Activated CD4-positive, alpha-beta T cell treated with anti-CD3 and anti-CD28 coated beads for 1 hour (primary cell): ENCODE measurements at regions not wholly inside any gene's neighbourhood (a gene's known extent, or its start where the extent isn't known, plus 50 kb on each side); places are given as distances from the start of the nearest gene placed in this dataset.

Source experiments
- DNase-seq: peaks from one replicate; pipeline ENCODE4 v3.0.0-alpha.2; 2020

DNA sequence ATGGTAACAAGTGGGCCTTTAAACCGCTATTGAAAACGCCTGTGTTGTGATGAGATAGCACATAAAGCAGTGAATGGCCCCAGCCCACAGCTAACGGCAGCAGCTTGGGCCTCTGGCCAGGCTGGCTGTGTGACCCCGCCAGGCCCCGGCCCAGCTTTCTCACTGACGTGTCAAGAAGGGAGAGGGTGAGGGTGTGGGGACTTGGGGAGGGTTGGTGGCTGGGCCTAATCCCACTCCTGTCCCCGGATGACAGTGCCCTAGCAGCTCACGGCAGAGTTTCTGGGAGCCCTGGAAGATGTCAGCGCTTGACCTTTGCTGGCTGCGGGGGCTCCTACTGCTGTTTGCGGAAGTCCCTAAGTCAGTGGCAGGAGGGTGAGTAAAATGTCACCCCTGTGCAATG, 88.9 kb upstream of the SHH start:
- DNase-seq, result no peak

DNA sequence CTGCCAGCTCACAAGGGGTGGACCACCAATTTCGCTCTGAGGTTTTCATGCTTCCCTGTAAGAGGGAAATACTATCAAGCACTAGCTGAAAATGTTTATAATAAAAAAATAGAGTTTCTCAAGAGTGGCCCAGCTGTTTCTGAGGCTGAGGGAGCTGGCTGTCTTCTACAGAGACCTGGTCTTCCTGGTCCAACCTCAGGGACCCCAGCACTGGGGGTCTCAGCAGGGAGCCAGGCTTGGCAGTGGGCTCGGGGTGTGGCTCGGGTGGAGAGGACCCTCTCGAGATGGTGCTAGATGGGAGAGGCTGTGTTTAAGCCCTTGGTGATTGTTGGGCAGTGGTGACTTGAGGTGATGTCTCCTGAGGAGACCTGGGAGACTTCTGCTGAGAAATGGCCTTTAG, 87.3 kb upstream of the SHH start:
- no peak for DNase-seq

DNA sequence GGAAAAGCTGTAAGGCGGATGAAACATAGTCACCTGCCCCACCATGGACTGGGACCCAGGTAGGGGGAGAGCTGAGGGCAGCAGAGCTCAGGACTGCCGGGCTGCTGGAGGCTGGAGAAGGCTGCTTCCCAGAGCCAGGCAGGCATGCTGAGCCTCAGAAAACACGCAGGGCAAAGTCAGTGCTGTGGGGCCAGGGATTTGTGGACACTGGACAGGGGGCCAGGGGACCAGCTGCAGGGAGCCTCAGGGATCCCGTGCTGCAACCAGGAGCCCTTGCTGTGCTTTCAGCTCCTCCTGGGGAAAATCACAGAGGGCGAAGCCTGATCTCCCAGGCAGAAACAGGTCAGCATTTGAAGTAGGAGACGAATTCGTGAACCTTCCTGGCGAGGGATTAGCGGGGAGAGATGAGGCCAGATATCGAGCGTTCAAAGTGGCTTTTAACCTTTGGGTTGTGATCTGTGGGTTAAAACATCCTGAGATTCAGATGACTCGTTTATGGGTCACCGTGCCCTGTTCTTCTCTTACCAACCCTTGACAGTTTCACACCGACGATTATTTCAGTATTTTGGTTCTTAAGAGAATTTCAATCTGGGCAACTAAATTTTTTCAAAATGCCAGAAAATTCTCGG, 85.6 kb upstream of the SHH start:
- DNase-seq, result no peak

DNA sequence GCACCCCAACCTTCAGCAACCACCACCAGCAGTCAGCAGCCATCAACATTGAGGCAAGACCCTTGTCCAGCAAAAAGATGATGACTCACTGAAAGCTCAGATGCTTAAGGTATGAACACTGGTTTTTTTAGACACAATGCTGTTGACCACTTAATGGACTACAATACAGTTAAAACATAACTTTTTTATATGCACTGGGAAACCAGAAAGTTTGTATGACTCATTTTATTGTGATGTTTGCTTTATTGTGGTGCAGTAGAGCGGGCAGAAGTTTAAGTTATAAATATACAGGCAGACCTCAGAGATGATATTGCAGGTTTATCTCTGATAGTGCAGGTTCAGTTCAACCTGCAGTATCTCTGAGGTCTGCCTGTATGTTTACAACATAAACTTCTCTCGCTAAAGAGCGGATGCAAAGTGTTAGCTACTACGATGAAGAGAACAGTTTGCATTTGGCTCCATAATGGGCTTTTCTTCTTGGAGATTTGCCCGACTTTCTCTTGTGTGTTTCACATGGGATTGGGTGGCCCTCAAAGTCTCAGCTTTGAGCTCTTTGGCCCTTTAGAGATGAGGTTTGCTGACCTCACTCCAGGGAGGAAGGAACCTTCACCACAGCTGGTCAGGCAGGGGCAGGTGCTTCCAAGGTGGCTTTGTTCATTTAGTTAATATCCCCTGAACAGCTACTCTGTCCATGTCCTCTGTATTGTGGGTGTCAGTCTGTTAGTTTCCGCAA, 84.4 kb upstream of the SHH start:
- DNase-seq, result no peak

DNA sequence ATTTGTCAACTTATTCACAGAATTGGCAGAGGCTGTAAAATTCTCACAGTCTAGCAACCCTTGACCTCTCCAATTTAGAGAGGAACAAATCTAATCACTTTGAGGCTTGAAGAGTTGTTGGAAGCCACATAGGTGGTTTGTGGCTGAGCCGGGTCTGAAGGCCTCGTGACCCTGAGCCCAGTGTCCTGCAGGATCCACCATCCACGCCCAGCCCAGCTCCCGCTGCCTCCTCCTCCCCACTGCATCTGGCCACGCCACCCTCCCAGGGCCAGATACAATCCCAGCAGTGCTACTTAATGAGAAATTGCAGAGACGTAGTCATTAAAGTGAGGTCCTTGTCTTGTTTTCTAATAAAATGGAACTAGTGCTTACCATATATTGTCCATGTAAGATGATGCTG, 81.4 kb upstream of the SHH start:
- DNase-seq, result no peak

DNA sequence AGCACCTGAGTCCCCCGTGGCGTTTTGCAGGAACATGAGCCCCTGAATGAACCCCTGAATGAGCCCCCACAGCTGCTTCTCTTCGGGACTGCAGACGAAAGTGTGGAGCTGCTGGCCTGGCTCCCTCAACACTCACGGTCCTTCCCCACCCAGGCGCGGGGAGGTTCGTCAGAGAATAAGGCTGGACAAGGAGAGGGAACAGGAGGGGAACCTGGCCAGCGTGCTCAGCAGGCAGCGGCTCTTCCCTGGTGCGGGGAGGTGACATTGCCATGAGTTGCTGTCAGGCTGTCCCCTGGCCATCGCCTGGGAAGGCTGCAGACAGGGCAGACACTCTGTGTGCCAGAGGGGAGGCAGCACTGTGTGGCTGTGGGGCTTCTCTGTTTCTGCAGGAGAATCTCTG, 80.9 kb upstream of the SHH start:
- no peak for DNase-seq

DNA sequence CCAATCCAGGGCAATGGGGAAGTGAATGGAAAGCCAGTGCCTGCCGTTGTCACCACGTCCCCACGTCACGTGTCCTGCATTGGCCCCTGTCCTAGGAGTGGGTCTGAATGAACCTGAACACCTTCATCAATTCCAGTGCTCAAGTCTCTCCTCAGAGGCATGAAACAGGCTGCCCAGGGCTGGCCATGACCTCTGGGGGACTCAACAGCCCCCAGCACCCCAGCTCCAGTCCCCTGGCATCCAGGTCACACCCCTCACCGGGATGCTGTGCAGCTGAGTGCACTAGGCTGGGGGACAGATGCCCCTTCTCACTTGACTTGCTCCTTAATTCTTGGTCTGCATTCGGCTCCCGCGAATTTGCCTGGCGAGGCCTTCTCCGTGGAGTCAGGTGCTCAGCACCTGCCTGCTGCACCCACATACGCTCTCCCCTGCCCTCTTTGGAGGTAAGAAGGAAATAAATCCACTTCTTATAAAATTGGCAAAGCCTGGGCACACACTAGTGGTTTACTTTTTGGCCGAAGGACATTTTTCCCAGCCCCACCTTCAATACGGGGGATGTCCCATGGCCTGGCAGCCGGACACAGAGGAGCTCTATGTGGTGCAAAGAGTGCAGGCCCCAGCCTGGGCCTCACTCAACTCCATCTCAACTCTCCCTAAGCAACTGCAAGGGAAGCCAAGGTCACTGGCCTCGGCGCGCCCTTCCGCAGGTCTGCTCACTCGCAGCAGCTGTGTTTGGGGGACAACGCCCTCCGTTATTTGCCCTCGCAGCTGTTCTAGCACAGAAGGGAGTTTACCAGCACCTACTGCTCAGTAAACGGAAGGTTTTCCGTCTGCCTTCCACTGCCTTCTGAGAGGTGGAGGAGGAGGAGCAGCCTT, 77.6 kb upstream of the SHH start:
- no peak for DNase-seq

DNA sequence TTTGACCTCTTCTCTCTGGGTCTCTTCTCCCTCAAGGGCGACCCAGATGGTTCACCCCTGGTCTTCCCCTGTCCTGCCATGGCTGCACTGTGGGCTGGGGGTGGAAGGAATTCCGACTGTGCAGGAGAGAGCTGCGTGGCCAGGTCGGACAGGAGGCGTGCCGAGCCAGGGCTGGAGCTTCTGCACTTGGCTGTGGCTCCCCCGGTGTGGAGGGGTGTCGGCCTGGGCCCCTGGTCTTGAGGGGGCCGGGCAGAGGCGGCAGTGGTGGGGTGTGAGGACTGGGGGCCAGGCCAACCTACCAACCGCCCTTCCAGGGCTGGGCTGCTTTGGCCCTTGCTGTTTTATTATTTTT, 74.9 kb upstream of the SHH start:
- DNase-seq, result no peak

DNA sequence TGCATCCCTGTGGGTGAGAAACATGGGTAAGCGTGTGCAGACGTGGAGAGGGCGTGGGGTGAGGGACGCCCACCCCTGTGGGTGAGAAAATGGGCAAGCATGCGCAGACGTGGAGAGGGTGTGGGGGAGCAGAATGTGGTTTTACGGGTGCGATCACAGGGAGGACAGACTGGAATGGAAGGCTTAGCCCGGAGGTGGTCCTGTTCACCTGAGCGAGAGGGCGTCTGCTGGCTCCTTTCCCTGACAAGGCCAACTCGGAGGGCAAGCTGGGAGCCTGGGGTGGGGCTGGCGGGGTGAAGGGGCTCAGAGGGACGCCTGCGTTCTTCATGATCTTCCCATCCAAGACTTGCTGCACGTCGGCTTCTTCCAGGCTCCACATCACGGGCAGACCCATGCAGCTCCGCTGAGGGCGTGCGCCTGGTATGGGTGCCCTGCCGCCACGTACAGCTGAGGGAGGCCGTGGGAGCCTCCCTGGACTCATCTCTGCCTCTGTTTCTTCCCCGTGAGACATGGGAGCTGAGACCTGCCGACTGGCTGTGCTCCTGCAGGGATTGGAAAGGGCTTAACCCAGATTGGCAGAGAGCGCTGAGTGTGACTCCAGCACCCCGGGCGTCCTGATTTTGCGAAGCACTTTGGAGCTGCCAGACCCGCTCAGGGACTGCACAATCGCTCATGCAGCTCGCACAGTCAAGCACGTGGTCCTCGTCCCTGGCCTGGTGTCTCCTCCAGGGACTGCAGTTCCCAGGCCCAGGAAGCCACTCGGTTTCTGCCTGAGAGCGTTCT, 74.3 kb upstream of the SHH start:
- DNase-seq, result no peak

DNA sequence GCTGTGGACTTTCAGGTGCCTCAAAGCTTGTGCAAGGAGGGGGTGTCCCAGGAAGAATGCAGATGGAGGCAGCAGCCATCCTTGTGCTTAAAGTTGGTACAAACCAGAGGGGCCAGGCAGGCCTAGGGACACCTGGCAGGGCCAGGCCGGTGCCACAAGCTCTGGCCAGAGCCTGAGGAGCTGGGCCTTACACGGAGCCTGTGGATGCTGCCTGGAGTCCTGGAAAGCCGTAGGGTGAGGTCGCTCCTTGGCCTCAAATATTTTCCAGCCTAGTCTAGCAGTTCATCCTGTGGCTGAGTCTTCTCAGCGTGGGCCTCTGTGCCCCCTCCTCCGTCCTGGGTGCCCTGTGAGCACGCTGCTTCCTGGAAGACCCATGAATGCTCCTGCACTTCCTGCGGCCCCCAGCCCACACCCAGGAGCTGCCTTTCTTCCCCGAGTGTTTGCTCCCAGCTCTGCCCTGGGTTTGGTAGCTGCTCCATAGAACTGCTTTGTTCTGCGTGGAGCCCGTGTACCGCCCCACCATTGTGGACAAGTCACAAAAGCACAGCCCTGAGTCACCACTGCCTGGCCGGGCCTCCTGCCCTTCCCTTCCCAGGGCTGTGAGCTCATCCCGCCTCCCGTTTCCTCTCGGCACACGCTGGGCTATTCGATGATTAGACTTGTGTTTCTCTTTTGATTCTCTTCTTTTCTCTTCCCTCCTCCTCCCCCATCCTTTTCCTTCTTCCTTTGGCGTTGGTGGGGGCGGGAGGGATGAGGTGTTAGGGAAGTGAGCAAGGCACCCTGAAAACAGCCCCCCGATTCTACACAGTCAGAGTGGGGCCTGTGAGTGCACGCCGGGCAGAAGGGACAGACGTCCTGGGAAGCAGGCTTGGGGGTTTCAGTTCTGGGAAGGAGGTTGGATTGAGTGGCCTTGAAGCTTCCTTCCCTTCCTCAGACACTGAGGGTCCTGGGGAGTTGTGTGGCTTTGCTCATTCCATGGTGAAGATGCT, 73.2 kb upstream of the SHH start:
- no peak for DNase-seq

DNA sequence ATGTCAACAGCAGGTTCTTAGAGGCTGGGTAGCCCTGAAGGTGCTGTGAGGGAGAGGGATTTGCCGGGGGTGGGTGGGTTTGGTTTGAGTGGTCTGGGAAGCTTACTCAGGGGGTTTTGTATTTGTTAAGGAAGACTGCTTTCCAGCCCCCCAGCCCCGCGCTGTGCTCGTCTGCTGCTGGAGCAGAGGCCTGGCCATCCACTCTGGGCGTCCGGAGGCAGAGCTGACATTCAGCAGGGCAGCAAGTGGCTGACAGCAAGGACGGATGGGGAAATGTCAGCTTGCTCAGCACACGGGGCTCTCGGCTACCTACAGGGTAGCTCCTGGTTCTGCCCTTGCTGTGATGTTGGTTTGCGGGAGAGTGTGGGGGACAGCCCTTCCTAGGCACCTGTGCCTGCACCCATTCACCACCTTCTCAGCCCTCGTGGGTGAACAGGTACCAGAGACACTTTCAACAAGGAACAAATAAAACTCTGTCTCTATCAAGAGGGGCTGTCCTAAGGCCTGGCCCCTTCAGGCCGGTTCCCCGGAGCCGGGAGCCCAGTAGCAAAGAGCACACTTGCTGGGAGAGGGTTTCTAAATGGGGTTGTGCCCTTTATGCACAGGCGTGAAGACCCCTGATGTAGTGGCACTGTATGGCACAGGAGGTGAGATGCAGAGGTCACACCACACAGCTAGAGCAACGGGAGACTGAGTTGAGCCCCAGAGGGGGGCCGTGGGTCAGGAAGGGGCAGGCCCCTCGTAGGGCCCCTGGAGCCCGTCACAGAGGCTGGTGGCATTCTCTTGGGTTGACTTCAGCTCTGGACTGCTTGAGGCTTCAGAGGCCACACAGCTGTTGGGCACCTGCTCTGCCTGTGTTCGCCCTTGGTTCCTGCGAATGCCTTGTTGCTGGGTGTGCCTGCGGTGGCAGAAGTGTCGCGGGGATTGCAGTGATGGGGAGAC, 72.2 kb upstream of the SHH start:
- DNase-seq, result no peak

DNA sequence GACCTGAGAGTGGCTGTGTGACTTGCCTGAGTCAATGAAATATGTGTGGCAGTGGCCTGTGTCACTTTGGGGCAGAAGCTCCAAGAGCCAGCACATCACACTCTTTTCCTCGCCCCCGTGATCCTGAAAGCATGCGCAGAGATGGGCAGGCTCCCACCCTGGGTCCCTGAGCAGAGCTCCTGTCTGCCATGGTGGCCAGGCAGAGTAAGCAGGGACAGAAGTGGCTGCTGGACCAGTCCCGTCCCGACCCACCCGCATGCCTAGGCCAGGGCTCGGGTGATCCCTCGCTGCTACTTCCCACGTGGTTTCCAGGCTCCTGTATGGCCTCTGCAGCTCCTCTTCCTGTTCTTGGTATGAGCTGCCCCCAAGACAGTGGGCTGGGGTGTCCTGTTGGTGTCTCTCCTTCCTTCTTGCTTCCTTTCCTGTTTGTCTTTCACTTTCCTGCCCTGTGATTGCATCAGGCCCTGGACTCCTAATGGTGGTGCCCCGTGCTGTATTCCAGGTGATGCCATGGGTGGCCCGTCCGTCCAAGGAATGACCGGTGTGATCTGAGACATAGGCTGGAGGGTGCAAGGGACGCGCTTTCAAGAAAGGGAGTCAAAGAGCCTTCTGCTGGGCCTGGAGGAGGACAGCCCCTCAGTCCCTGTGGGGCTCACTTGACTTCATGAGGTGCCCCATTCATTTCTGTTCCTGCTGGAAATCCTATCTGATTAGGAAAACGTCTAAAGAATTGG, 71.4 kb upstream of the SHH start:
- no peak for DNase-seq

DNA sequence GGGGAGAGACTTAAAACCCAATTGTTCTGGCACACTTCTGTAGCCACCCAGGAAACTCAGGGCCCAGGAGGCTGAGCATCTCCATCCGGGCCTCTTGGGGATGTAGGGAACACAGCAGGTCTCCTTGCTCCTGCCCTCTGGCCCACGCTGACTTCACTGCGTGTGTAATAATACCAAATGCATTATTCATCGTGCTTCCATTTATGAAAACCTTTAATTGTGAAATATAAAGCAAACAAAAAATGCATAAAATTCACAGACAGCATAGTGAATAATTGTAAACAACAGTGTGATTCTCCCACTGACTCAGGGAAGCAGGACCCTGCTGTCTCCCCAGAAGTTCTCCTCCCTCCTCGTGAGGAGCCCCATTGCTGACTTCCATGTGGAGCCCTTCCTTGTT, 70.3 kb upstream of the SHH start:
- no peak for DNase-seq

DNA sequence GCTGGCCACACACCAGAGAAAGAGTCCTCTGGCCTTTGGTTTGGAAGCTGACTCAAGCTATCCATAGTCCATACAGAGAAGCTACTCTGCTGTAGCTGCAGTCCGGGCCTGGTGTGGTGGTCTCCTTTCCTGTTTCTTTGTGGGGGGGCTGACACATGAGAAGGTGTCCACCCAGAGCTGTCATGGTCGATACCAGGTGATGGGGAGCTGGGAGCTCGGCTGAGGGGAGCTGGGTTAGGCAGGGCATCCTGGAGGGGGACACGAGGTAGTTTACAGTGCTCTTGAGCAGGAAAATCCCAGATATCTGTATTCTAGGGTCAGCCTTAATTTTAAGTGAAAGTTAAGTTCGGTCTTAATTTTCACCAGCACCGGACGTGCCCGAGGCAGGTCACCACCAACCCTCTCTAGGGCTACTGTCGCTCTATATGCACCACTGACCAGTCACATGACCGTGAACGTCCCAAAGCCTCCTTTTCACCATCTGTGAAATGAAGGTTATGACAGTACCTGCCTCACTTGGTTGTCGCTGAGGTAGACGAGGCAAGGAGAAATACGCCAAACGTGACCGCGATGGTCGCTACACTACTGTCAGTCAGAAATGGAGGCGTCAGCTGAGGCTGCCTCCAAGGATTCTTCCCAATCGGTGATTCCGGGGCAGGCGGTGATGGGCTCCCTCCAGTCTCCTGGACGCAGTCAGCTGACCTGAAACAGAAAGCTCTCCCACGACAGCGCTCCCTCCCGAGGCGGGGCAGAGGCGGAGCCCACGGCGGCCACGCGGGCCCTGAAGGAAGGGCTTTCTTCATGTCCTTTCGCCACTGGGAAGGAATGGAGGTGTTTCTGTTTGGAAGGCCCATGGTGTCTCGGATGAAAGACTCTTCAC, 69.4 kb upstream of the SHH start:
- DNase-seq, result no peak

DNA sequence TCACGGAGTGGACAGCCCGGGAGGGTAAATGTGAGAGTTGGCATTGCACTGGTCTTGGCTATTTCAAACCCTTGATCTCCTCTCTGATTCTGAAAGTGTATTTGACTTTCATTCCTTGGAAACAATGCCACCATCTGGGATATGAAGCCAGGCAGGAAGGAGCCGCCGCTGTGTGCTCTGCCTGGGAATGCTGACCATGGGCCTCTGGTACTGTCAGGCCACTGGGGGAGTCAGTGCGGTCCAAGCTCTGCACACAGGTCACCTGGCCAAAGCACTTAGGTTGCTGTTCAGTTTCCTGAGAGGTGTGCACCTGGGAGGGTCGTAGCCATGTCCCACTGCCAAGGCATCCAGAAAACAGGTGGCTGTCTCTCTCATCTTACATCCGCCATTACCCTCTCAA, 68.5 kb upstream of the SHH start:
- no peak for DNase-seq

DNA sequence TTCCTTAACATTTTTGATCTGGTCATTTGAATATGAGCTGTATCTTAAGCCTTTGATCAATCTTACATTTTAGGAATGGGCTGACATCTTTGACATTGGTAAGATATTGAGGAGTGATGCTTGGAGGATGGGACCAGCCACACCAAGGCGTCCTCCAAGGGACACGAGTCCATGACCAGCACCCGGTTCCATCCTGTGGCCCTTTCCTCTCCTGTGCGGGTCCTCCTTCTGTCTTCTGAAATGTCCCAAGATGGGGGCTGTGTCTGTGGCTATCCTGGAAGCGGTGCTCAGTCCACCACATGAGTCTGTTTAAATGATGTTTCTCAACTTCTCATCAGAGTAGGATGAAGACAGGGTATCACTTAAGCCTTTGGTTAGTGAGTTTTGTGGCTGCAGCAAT, 67.3 kb upstream of the SHH start:
- DNase-seq, result no peak

DNA sequence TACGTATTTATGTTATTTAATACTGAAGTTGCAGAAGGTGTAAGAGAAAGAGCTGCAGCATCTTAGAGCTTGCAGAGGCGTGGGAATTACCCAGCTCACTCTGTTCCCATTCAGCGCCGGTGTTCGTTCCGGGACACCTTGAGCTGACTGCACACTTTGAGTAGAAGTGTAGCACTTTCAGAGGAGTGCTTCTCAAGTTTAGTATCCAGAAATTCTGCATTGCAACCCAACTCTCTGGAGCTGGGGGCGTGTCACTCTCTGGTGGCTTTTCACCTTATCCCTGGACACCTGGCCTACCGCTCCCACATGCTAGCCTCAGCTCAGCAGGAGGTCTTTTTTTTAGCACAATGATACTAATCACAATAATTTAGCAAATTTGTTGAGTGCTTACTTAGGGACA, 66.4 kb upstream of the SHH start:
- DNase-seq, result no peak

DNA sequence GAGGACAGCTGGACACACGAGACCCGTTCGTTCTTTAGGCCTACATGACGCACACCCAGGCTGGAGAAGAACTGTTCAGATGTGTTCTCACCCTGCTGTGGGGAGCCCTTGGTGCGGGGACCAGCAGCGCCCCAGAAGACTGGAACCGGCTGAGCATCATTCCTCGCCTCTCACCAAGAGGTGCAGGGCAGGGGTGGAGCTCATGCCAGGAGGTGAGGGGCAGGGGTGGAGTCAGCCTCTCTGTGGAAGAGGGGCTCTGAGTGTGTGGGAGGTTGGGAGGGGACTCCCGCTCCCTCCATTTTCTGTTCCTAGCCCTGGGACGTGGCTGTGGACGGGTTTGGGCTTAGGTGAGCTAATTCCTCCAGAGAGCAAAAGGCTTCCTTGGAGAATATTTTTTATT, 66.0 kb upstream of the SHH start:
- no peak for DNase-seq

DNA sequence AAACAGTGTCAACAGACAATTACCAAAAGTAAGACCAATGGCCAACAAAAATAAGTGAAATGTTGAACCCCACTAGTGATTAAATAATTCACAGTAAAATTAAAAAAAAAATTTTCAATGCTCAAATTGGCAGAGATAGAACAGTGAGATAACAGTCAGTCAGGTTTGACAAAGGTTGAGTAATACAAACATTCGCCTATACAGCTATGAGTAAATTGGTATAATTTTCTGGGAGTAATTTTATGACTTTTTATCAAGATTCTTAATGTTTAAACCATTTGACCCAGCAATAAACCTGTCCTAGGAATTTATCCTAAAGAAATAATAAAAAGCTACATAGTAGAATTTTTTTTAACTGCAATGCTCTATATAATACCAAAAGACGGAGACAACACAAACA, 64.9 kb upstream of the SHH start:
- no peak for DNase-seq
